Osteocyte (in vitro differentiated cells): ENCODE measurements at regions not wholly inside any gene's neighbourhood (a gene's known extent, or its start where the extent isn't known, plus 50 kb on each side); places are given as distances from the start of the nearest gene placed in this dataset.

Experiments used
- DNase-seq: peaks from one replicate; pipeline ENCODE4 v3.0.0; 2021; ENCODE audit warnings: mixed read lengths; ENCODE audit not compliant: unreplicated experiment; ENCODE audit errors: extremely low spot score
- H3K27ac Mint-ChIP-seq: one replicate; pipeline ENCODE4 v1.8.0; 2021; ENCODE audit warnings: mild to moderate bottlenecking, mixed read lengths; ENCODE audit not compliant: unreplicated experiment
- H3K27me3 Mint-ChIP-seq: one replicate; pipeline ENCODE4 v1.8.0; 2021; ENCODE audit warnings: mixed read lengths; ENCODE audit not compliant: unreplicated experiment
- H3K36me3 Mint-ChIP-seq: one replicate; pipeline ENCODE4 v1.8.0; 2021; ENCODE audit warnings: mixed read lengths; ENCODE audit not compliant: unreplicated experiment
- H3K4me1 Mint-ChIP-seq: one replicate; pipeline ENCODE4 v1.8.0; 2021; ENCODE audit warnings: mixed read lengths; ENCODE audit not compliant: unreplicated experiment
- H3K4me3 Mint-ChIP-seq: one replicate; pipeline ENCODE4 v1.8.0; 2021; ENCODE audit warnings: mild to moderate bottlenecking, moderate library complexity, mixed read lengths; ENCODE audit not compliant: unreplicated experiment
- H3K9me3 Mint-ChIP-seq: one replicate; pipeline ENCODE4 v1.8.0; 2021; ENCODE audit warnings: mixed read lengths; ENCODE audit not compliant: unreplicated experiment
- TF ChIP-seq, protein P1 (sequence below): fragments of 200-600 bp; sonication (generic); IDR thresholded peaks from 2 replicates; pipeline ENCODE4 v1.5.0; 2021; ENCODE audit warnings: antibody characterized with exemption, mild to moderate bottlenecking, moderate library complexity

DNA sequence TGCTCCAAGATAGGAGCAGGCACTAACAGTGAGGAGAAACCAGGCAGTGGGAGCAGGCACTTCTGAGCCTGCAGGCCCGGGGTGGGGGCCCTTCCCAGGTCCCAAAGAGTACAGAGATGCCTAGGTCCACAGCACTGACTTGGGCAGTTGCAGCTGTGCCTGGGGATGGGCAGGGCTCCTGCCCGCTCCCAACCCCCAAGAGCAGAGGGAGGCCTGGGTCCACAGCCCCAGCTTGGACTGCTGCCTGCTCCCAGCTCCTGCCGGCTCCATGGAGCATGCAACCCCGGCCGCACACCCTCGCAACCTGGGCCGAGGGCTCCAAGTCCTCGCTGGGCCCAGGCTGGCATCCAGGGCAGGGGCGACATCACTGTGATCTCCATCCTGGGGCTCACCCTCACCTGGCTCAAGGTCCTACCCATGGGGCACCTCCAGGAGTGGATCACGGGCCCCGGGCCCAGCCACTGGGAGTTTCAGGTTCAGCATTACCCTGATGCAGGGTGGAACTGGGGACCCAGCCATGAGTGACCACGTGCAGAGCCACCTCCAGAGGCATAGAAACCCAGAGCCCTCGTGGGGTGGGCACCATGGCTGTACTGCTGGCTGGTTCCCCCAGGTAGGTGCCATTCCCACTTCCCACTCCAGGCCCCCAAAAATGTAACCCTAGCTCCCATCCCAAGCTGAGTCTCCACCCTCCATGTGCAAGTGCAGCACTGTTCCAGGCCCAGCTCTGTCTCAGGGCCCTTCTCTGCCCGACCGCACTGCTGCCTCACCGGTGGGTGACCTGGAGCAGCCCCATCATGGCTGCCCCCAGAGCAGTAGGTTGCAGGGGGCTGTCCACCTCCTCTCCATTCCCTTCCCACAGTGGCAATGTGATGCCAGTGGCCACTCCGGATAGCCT is 325.6 kb downstream of the NR4A2 start:
- no peaks in the 10 kb centered on the region for H3K27me3 Mint-ChIP-seq

DNA sequence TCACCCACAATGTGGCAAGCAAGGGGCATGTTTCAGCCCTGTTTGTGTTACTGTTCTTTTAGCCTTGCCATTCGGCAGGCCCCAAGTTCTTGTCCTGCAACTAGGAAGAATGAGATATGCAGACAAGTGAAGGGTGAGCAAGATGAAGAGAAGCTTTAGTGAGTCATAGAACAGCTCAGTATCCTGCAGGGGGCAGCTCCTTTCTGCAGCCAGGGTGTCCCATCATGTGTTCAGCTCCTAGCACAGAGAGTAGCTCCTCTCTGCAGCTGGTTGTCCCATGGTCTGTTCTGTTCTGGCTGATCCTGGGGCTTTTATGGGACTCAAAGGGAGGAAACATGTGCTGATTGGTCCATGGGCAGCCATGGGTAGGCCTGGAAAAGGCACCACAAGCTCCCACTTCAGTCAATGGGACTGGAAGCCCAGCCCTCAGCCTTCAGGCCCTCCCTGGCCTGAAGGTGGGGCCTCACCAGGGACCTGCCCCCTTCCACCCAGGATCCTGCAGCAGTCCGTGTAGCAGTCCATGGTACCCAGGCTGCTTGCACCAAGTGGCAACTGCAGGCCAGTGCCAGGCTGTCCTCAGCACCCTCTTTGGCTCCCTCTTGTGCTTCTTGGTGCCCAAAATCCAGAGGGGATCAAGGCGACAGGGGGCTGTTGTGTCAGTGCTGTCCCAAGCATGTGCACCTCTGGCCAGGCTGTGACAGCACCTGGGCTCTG is 326.4 kb downstream of the NR4A2 start:
- Mint-ChIP-seq H3K4me1 (no peaks in the 10 kb centered on the region), H3K9me3 (peaks cover 7% of the 10 kb centered on the region), H3K36me3 (no peaks in the 10 kb centered on the region), H3K4me3 (no peak overlapping the region), H3K27me3 (no peaks in the 10 kb centered on the region), H3K27ac (no peak overlapping the region)
- no peak for DNase-seq
- TF ChIP-seq, protein P1, sequence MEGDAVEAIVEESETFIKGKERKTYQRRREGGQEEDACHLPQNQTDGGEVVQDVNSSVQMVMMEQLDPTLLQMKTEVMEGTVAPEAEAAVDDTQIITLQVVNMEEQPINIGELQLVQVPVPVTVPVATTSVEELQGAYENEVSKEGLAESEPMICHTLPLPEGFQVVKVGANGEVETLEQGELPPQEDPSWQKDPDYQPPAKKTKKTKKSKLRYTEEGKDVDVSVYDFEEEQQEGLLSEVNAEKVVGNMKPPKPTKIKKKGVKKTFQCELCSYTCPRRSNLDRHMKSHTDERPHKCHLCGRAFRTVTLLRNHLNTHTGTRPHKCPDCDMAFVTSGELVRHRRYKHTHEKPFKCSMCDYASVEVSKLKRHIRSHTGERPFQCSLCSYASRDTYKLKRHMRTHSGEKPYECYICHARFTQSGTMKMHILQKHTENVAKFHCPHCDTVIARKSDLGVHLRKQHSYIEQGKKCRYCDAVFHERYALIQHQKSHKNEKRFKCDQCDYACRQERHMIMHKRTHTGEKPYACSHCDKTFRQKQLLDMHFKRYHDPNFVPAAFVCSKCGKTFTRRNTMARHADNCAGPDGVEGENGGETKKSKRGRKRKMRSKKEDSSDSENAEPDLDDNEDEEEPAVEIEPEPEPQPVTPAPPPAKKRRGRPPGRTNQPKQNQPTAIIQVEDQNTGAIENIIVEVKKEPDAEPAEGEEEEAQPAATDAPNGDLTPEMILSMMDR = no peak

More for the DNA sequence above, 325.6 kb downstream of the NR4A2 start:
- Mint-ChIP-seq H3K4me1 (no peaks in the 10 kb centered on the region), H3K4me3 (no peak overlapping the region), H3K27ac (no peak overlapping the region), H3K9me3 (peaks cover 7% of the 10 kb centered on the region), H3K36me3 (no peaks in the 10 kb centered on the region)
- TF ChIP-seq, protein P1 = no peak
- no peak for DNase-seq

DNA sequence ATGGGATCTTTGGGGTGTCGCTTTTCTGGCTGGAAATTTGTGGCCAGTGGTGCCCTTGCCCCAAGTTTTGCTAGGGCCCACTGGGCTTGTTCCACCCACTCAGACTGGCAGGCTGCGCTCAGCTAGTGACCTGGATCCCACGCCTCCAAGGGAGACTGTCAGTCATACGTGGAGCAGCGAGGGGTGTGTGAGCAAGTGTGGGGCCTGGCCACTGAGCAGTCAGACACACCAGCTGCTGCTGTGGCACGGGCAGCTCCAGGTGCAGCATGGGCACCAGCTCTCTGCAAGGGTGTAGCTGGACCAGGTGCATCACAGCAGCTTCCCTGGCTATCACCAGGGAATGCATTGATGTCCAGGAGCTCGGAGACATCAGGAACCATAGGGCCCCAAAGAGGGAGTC is 327.0 kb downstream of the NR4A2 start:
- Mint-ChIP-seq H3K9me3 (peaks cover 4% of the 10 kb centered on the region), H3K4me3 (no peak overlapping the region)
- DNase-seq = no peak

DNA sequence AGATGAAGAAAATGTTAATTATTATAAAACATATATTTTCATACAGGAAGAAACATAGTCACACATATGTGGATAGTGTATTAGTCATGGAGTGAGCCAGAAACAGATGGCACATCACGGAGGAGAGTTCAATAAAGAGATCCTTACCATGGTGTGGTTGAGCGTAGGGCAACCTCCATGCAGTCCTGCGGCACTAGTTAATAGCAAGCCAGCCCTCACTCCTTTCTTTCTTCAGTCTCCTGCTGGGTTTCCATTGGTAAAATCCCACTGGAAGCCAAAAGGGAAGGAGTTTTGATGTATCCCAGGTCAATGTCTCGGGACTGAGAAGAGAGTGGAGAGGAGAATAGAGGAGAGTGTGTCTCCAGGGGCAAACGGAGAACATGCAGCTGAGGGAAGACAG is 328.1 kb downstream of the NR4A2 start:
- no peaks in the 10 kb centered on the region for H3K4me1 Mint-ChIP-seq
- no peaks in the 10 kb centered on the region for H3K27me3 Mint-ChIP-seq
- no peak for DNase-seq
- H3K4me3 Mint-ChIP-seq = no peak overlapping the region
- peaks cover 2% of the 10 kb centered on the region for H3K9me3 Mint-ChIP-seq
- H3K27ac Mint-ChIP-seq = no peak overlapping the region
- H3K36me3 Mint-ChIP-seq = no peaks in the 10 kb centered on the region
- TF ChIP-seq, protein P1 = no peak

More for the DNA sequence above, 327.0 kb downstream of the NR4A2 start:
- Mint-ChIP-seq H3K36me3 (no peaks in the 10 kb centered on the region), H3K27ac (no peak overlapping the region), H3K4me1 (no peaks in the 10 kb centered on the region), H3K27me3 (no peaks in the 10 kb centered on the region)
- TF ChIP-seq, protein P1 = no peak

DNA sequence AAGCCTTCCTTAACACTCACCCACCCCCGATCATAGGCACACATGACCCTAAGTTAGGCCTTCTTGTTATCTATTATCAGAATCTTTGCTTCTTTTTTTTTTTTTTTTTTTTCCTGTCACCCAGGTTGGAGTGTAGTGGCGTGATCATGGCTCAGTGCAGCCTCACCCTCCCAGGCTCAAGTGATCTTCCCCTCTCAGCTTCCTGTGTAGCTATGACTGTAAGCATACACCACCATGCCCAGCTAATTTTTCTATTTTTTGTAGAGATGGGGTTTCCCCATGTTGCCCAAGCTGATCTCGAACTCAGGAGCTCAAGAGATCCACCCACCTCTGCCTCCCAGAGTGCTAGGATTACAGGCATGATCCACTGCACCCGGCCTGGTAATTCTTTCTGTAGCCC is 328.7 kb downstream of the NR4A2 start:
- no peaks in the 10 kb centered on the region for H3K36me3 Mint-ChIP-seq
- DNase-seq = no peak
- H3K27me3 Mint-ChIP-seq = no peaks in the 10 kb centered on the region
- no peak overlapping the region for H3K27ac Mint-ChIP-seq
- TF ChIP-seq, protein P1 = no peak
- no peaks in the 10 kb centered on the region for H3K4me1 Mint-ChIP-seq
- no peaks in the 10 kb centered on the region for H3K9me3 Mint-ChIP-seq
- no peak overlapping the region for H3K4me3 Mint-ChIP-seq
